ENCODE measurements at regions not wholly inside any gene's neighbourhood (a gene's known extent, or its start where the extent isn't known, plus 50 kb on each side); places are given as distances from the start of the nearest gene placed in this dataset.

GRCh38 chr13:88162076-88162702 is 491.0 kb downstream of the SLITRK5 start:
- H3K4me3 ChIP-seq (ENCODE audit: low read depth, low read length) = no peak overlapping the region
- no peak for DNase-seq (ENCODE audit: low read depth, low spot score)
- in situ Hi-C loops (cut with HindIII; ENCODE audit: low sequenced_read_pairs) = no loop called here
- no peak for TF ChIP-seq CTCF (IDR thresholded peaks at IDR 0.05; ENCODE audit: low read depth, low read length)

- no peak overlapping the region for H3K4me3 ChIP-seq (ENCODE audit: low read depth, low read length)
- no peak for TF ChIP-seq CTCF (IDR thresholded peaks at IDR 0.05; ENCODE audit: low read depth, low read length)
- in situ Hi-C loops (cut with HindIII; ENCODE audit: low sequenced_read_pairs) = no loop called here
- DNase-seq (ENCODE audit: low read depth, low spot score) = no peak
Observed at GRCh38 chr13:88176231-88176630, 505.1 kb downstream of the SLITRK5 start.

GRCh38 chr13:88183440-88183839 is 512.3 kb downstream of the SLITRK5 start:
- no peak for TF ChIP-seq CTCF (IDR thresholded peaks at IDR 0.05; ENCODE audit: low read depth, low read length)
- H3K4me3 ChIP-seq (ENCODE audit: low read depth, low read length) = no peak overlapping the region
- DNase-seq (ENCODE audit: low read depth, low spot score) = no peak
- in situ Hi-C loops (cut with HindIII; ENCODE audit: low sequenced_read_pairs) = no loop called here

- in situ Hi-C loops (cut with HindIII; ENCODE audit: low sequenced_read_pairs) = no loop called here
- DNase-seq (ENCODE audit: low read depth, low spot score) = no peak
- TF ChIP-seq CTCF (IDR thresholded peaks at IDR 0.05; ENCODE audit: low read depth, low read length) = no peak
- H3K4me3 ChIP-seq (ENCODE audit: low read depth, low read length) = no peak overlapping the region
Observed at GRCh38 chr13:88188986-88189385, 517.8 kb downstream of the SLITRK5 start.

- DNase-seq (ENCODE audit: low read depth, low spot score) = no peak
- in situ Hi-C loops (cut with HindIII; ENCODE audit: low sequenced_read_pairs) = no loop called here
- TF ChIP-seq CTCF (IDR thresholded peaks at IDR 0.05; ENCODE audit: low read depth, low read length) = no peak
- H3K4me3 ChIP-seq (ENCODE audit: low read depth, low read length) = no peak overlapping the region
Observed at GRCh38 chr13:88189728-88190127, 518.6 kb downstream of the SLITRK5 start.

GRCh38 chr13:88196106-88196505 is 524.9 kb downstream of the SLITRK5 start:
- no peak for TF ChIP-seq CTCF (IDR thresholded peaks at IDR 0.05; ENCODE audit: low read depth, low read length)
- no peak overlapping the region for H3K4me3 ChIP-seq (ENCODE audit: low read depth, low read length)
- in situ Hi-C loops (cut with HindIII; ENCODE audit: low sequenced_read_pairs) = no loop called here
- no peak for DNase-seq (ENCODE audit: low read depth, low spot score)

GRCh38 chr13:88217372-88217771 is 546.2 kb downstream of the SLITRK5 start:
- no peak overlapping the region for H3K4me3 ChIP-seq (ENCODE audit: low read depth, low read length)
- TF ChIP-seq CTCF (IDR thresholded peaks at IDR 0.05; ENCODE audit: low read depth, low read length) = no peak
- DNase-seq (ENCODE audit: low read depth, low spot score) = no peak
- in situ Hi-C loops (cut with HindIII; ENCODE audit: low sequenced_read_pairs) = no loop called here

Measured in astrocyte of the spinal cord (primary cell).